H7 (cell line): ENCODE measurements at regions not wholly inside any gene's neighbourhood (a gene's known extent, or its start where the extent isn't known, plus 50 kb on each side); places are given as distances from the start of the nearest gene placed in this dataset.

ENCODE experiments used
- DNase-seq: peaks from one replicate; pipeline ENCODE4 v3.0.0; 2012
- H3K27me3 ChIP-seq: 2 replicates; pipeline ENCODE4 v1.6.0; 2011; ENCODE audit warnings: mild to moderate bottlenecking, low read length; ENCODE audit not compliant: control insufficient read depth, insufficient read depth
- H3K36me3 ChIP-seq: replicated peaks from 2 replicates; pipeline ENCODE4 v1.5.1; 2011; ENCODE audit warnings: low read length; ENCODE audit not compliant: control insufficient read depth, insufficient read depth
- H3K4me3 ChIP-seq: 2 replicates; pipeline ENCODE4 v1.5.1; 2011; ENCODE audit warnings: low read depth, mild to moderate bottlenecking, control low read depth, low read length, moderate library complexity; ENCODE audit not compliant: insufficient read depth

DNA sequence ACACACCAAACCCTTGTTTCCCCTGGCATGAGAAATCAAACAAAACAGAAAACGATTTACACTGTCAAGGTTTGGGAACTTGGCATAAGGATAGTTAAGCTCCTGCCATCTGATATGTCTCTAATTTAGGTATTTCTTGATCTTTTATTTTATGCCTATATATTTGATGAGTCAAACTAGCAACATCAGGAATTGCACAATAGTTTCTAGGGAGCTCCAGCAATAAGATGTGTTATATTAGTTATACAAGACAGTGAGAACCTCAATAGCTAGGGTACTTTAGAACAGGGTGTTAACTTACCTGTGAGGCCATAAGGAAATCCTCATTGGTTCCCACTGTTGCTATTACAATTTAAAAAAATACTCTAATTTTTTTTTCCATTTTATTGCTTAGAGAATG lies 474.2 kb downstream of the GBA3 start:
- no peak overlapping the region for H3K4me3 ChIP-seq
- no peak for DNase-seq
- H3K27me3 ChIP-seq, result no peaks in the 10 kb centered on the region
- no peaks in the 10 kb centered on the region for H3K36me3 ChIP-seq

GRCh38 chr4:23166407-23166806 lies 473.7 kb downstream of the GBA3 start:
- Histone ChIP-seq H3K4me3 (no peak overlapping the region), H3K36me3 (no peaks in the 10 kb centered on the region), H3K27me3 (no peaks in the 10 kb centered on the region)
- no peak for DNase-seq

GRCh38 chr4:23165669-23166068 lies 472.9 kb downstream of the GBA3 start:
- no peak for DNase-seq
- Histone ChIP-seq H3K36me3 (no peaks in the 10 kb centered on the region), H3K27me3 (no peaks in the 10 kb centered on the region), H3K4me3 (no peak overlapping the region)

- peak; percentile 3 for DNase-seq
- H3K4me3 ChIP-seq, result no peak overlapping the region
- no peaks in the 10 kb centered on the region for H3K27me3 ChIP-seq
- H3K36me3 ChIP-seq, result no peaks in the 10 kb centered on the region
Measured at GRCh38 chr4:23163647-23164436, 471.1 kb downstream of the GBA3 start.

GRCh38 chr4:23162275-23162674 lies 469.5 kb downstream of the GBA3 start:
- DNase-seq, result no peak
- Histone ChIP-seq H3K4me3 (no peak overlapping the region), H3K36me3 (no peaks in the 10 kb centered on the region), H3K27me3 (no peaks in the 10 kb centered on the region)

- Histone ChIP-seq H3K4me3 (no peak overlapping the region), H3K36me3 (no peaks in the 10 kb centered on the region), H3K27me3 (no peaks in the 10 kb centered on the region)
- DNase-seq, result no peak
Measured at GRCh38 chr4:23161787-23162186, 469.1 kb downstream of the GBA3 start.

DNA sequence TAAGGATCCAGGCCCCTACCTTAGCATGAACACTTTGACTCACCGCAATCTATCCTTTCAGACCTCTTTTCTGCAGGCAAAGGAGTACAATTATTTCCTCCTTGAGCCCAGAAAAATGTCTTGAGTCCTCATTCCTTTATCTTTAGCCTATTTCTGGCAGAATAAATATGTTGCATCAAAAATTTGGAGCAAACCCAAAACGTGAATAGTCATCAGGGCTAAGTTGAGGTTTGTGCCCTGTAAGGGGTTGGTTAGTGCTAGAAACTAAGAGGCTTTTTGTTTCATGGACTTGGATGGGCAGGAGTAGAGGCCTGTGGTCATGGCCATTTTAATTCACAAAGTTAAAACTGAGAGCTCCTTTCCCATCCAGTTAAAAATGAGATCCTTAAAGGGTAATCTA lies 460.3 kb downstream of the GBA3 start:
- no peaks in the 10 kb centered on the region for H3K36me3 ChIP-seq
- H3K27me3 ChIP-seq, result no peaks in the 10 kb centered on the region
- DNase-seq, result no peak
- no peak overlapping the region for H3K4me3 ChIP-seq

- DNase-seq, result no peak
- Histone ChIP-seq H3K4me3 (no peak overlapping the region), H3K27me3 (no peaks in the 10 kb centered on the region)
Measured at GRCh38 chr4:23149815-23150214, 457.1 kb downstream of the GBA3 start.

GRCh38 chr4:23144707-23145106 lies 452.0 kb downstream of the GBA3 start:
- Histone ChIP-seq H3K4me3 (no peak overlapping the region), H3K36me3 (no peaks in the 10 kb centered on the region), H3K27me3 (no peaks in the 10 kb centered on the region)
- DNase-seq, result no peak

More at GRCh38 chr4:23149815-23150214, 457.1 kb downstream of the GBA3 start:
- no peaks in the 10 kb centered on the region for H3K36me3 ChIP-seq

DNA sequence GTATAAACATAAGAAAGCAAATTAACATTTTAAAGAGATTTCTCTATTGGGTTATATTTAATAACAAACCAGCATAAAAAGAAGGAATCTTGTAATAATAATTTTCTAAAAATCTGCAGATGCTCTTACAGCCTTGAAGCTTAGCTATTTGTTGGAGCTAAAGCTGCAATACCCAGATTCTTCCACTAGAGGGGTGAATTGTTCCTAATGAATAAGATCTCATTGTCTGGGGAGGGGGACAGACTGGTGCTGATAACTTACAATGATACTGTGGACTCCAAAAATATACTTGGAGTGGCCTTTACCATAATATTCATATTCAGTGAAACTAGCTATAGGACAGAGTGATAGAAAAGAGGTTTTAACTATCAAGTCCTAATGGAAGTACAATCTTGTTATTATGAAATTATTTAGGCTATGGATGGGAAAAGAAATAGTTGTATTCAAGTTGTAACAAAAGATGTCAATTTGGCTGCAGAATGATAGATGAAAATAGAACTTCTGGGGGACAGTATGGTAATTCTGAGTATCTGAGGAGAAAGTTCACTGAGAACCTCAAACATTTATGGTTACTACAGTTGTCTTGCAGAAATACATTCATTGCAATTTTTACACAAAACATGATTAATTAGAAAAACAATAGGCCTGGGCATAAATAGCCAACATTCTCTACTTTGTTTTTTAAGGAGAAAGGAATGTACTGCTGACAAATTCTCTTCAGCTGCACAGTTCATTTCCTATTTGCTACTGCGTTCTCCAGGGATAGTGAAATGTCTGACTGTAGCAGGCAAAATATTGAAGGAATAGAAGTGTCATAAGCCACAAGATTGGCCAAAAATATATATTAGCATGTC lies 443.3 kb downstream of the GBA3 start:
- no peak overlapping the region for H3K4me3 ChIP-seq
- peak; percentile 61 for DNase-seq
- no peaks in the 10 kb centered on the region for H3K36me3 ChIP-seq
- H3K27me3 ChIP-seq, result no peaks in the 10 kb centered on the region

- no peak for DNase-seq
- no peak overlapping the region for H3K4me3 ChIP-seq
- H3K27me3 ChIP-seq, result no peaks in the 10 kb centered on the region
- no peaks in the 10 kb centered on the region for H3K36me3 ChIP-seq
Measured at GRCh38 chr4:23134331-23134730, 441.6 kb downstream of the GBA3 start.

GRCh38 chr4:23130845-23131244 lies 438.1 kb downstream of the GBA3 start:
- DNase-seq, result no peak
- H3K27me3 ChIP-seq, result no peaks in the 10 kb centered on the region
- no peak overlapping the region for H3K4me3 ChIP-seq
- H3K36me3 ChIP-seq, result no peaks in the 10 kb centered on the region

DNA sequence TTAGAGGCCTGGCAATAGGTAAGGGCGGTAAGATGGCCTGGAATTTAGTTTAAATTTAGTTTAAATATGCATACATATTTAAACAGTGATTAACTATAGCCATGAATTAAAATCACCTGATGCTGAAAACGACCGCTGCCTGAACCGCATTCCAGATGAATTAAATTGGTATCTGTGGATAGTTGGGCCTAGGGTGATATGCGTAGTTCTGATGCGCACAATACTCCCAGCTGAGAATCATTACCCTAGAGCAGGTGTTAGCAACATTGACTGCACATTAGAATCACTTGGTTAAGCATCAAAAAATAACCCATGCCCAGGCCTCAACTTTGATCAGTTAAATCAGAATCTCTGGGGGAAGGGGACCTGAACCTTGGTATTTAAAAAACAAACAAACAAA lies 432.4 kb downstream of the GBA3 start:
- no peak for DNase-seq
- no peaks in the 10 kb centered on the region for H3K36me3 ChIP-seq
- no peak overlapping the region for H3K4me3 ChIP-seq
- no peaks in the 10 kb centered on the region for H3K27me3 ChIP-seq

- no peaks in the 10 kb centered on the region for H3K36me3 ChIP-seq
- no peak overlapping the region for H3K4me3 ChIP-seq
- no peak for DNase-seq
- no peaks in the 10 kb centered on the region for H3K27me3 ChIP-seq
Measured at GRCh38 chr4:23122666-23123400, 430.1 kb downstream of the GBA3 start.
